NCI-H1105 treated with DMSO at 0.1 percent for 48 hours (cell line): ENCODE measurements at regions not wholly inside any gene's neighbourhood (a gene's known extent, or its start where the extent isn't known, plus 50 kb on each side); places are given as distances from the start of the nearest gene placed in this dataset.
"Not testable (repeated sequence)": the region's sequence is repeated elsewhere in the genome, so short reads cannot be mapped to it uniquely, and the experiment has no call there.

ENCODE experiments used
- DNase-seq: peaks from one replicate; lab custom pipeline; 2025; lab: John Stamatoyannopoulos, UW

GRCh38 chr12:61290473-61290872, 969.7 kb upstream of the USP15 start:
- DNase-seq = no peak

GRCh38 chr12:61291647-61292046, 968.6 kb upstream of the USP15 start:
- no peak for DNase-seq

GRCh38 chr12:61294011-61294410, 966.2 kb upstream of the USP15 start:
- not testable (repeated sequence) for DNase-seq

GRCh38 chr12:61301817-61302216, 958.4 kb upstream of the USP15 start:
- DNase-seq = no peak

GRCh38 chr12:61302282-61302681, 957.9 kb upstream of the USP15 start:
- DNase-seq = no peak

- DNase-seq = no peak
Observed at GRCh38 chr12:61308220-61308619, 952.0 kb upstream of the USP15 start.

- no peak for DNase-seq
Observed at GRCh38 chr12:61311413-61311812, 948.8 kb upstream of the USP15 start.

- no peak for DNase-seq
Observed at GRCh38 chr12:61348871-61349270, 911.3 kb upstream of the USP15 start.

- no peak for DNase-seq
Observed at GRCh38 chr12:61355105-61355504, 905.1 kb upstream of the USP15 start.

- no peak for DNase-seq
Observed at GRCh38 chr12:61356485-61356884, 903.7 kb upstream of the USP15 start.

GRCh38 chr12:61357496-61357895, 902.7 kb upstream of the USP15 start:
- no peak for DNase-seq

GRCh38 chr12:61362037-61362436, 898.2 kb upstream of the USP15 start:
- DNase-seq = no peak

GRCh38 chr12:61365001-61365400, 895.2 kb upstream of the USP15 start:
- no peak for DNase-seq

GRCh38 chr12:61367281-61367785, 892.9 kb upstream of the USP15 start:
- no peak for DNase-seq

GRCh38 chr12:61369241-61369910, 890.8 kb upstream of the USP15 start:
- no peak for DNase-seq

GRCh38 chr12:61384511-61384910, 875.7 kb upstream of the USP15 start:
- DNase-seq = no peak

- DNase-seq = no peak
Observed at GRCh38 chr12:61385771-61386170, 874.4 kb upstream of the USP15 start.

- no peak for DNase-seq
Observed at GRCh38 chr12:61397668-61398067, 862.5 kb upstream of the USP15 start.

GRCh38 chr12:61412201-61412600, 848.0 kb upstream of the USP15 start:
- DNase-seq = no peak

GRCh38 chr12:61414470-61414869, 845.7 kb upstream of the USP15 start:
- DNase-seq = no peak

- no peak for DNase-seq
Observed at GRCh38 chr12:61422786-61423185, 837.4 kb upstream of the USP15 start.

- DNase-seq = no peak
Observed at GRCh38 chr12:61452076-61452475, 808.1 kb upstream of the USP15 start.

GRCh38 chr12:61487728-61488127, 772.5 kb upstream of the USP15 start:
- DNase-seq = no peak
